NCI-H128 (cell line): ENCODE measurements at regions not wholly inside any gene's neighbourhood (a gene's known extent, or its start where the extent isn't known, plus 50 kb on each side); places are given as distances from the start of the nearest gene placed in this dataset.

ENCODE experiments used
- DNase-seq: peaks from one replicate; lab custom pipeline; 2025; ENCODE audit not compliant: unreplicated experiment; lab: John Stamatoyannopoulos, UW

DNA sequence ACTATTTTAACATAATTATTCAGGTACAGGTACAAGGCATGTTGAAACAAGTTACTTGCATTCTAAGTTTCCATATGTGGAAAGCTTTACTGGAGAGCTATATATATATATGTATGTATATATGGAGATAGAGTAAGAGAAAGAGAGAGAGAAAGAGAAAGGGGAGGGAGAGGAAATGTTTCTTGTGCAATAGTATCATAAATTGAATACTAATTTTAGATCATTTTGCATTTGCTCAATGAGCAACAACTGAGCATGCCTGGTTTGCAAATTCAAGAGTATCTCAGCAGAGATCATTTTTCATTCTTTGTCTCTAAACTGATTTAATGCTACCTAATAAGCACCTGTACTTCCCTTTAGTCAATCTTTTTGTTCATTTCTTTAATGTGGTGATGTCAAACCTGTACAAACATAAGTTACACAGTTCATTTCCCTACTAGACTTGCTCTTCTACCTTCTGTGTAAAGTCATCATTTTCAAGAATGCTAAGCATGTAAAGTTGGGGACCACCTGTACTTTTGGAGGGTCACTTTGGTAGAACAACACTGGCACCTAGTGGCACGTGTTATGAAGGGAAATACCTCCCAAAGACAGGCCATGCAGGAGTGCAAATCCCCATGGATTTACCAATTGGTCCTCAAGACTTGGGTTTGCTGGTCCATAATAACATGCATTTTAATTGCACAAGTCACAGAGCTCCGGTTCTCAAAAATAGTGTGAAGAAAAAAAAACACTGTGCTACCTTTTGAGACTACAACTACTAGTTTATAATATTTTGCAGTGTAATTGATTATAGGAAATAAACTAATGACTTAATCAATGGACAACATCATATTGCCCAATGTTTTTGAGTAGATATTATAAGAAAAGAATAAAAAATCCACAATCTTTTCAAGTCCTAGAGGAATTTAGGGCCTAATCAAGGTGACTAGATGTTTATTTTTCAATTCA is 431.2 kb upstream of the IGFBP3 start:
- DNase-seq = no peak

DNA sequence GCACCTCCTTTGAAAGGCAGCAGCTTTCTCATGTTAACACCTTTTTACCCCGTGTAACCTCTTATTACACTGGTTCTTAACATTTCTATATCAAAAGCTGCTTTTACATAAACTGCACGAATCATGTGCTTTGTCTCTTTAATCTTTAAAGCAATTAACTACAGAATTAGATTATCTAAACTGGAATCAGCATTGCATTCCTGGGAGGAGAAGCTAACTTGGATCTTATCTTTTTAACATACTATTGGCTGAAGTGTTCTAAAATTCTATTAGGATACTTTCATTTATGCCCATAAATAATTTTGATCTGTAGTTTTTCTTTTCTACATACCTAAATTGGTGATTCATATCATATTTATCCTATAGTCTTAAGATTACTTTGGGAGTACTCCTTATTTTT is 428.4 kb upstream of the IGFBP3 start:
- DNase-seq = no peak

DNA sequence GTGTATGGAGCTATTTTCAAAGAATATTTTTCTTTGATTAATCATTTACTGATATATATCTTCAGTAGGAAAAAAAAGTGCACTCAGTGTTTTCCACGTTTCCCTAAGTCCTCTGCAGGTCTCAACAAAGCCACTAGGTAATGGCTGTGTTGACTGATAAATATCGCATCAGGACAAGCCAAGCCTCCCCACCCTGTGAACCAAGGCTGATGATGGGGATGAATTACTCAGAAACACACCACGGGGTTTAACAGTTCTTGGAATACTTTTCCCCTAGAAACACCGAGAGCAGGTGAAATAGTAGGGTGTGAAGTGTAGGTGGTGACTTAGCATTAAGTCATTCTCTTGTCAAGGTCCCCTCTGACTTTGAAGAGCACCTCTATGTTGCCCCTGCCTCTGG is 423.5 kb upstream of the IGFBP3 start:
- DNase-seq = no peak

DNA sequence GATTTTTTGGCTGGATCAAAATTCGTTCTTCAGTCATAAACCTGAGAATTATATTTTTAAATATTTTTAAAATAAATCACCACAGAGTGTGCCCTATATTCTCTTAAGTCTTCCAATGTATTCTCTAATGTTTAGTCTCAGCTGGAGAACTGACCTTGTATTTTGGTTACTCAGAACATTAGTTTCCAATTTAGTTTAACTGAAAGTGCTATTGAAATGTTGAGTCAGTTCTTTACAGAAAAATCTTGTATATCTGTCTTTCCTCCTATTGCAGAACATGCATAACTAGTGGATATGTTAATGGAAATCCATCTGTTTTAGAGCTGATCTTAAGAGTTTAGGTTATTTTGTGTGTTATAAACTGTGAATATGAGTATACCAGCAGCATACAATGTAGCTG is 422.7 kb upstream of the IGFBP3 start:
- DNase-seq = no peak

DNA sequence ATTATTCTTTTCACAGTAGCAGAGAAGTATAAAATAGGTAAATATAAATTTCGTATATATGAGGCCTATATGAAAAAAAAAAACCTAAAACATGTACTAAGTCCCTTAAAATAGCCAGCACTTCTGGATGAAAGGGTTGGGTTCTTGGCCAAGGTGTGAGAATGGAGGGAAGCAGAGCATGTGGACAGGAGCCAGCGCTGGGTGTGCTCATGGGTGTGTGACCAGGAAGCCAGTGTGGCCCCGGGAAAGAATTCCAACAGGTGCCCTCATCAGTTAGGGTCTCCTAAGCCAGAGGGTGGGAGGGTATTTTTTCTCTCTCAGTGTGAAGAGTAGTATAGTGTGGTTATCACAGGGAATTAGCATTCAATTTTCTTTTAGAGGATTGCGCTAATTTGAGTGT is 401.9 kb upstream of the IGFBP3 start:
- no peak for DNase-seq

DNA sequence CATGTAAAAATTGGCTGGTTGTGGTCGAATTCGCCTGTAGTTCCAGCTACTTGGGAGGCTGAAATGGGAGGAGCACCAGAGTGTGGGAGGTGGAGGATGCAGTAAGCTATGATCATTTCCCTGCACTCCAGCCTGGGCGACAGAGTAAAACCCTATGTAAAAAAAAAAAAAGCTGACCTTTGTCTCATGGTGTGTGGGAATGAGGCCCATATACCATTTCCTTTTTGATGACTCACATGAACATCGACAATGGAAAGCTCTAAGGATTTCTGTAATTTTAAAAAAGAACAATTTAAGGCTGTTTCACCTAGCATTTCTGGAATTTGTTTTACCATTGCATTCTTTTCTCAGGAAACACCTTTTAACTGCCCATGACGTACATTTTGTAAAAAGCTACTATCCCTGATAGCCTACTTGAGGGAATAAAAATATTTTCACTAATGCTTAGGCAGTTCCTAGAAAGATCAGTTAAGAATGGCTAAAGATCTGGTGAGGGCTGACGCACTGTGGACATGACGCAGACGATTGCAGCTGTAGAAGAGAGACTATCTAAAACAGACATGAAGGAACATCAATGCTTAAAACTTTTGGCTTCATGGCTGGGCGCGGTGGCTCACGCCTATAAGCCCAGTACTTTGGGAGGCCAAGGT is 400.6 kb upstream of the IGFBP3 start:
- no peak for DNase-seq

DNA sequence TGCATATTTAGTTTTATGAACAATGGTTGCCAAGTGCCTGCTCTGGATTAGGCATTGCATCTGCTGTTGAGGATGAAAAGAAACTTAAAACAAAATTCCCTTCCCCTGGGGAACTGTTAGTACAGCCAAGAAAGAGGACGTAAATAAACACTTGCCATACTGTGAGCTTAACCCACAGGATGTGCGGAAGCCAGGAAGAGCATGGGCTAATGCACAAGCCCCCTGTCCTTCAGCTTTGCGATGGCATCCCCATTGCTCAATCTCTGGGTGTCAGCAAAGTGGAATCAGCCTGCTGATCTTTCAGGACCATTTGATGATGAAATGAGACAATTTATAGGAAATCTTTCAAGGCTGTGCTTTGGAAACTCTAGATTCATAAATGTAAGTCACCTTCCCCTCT is 399.9 kb upstream of the IGFBP3 start:
- no peak for DNase-seq

DNA sequence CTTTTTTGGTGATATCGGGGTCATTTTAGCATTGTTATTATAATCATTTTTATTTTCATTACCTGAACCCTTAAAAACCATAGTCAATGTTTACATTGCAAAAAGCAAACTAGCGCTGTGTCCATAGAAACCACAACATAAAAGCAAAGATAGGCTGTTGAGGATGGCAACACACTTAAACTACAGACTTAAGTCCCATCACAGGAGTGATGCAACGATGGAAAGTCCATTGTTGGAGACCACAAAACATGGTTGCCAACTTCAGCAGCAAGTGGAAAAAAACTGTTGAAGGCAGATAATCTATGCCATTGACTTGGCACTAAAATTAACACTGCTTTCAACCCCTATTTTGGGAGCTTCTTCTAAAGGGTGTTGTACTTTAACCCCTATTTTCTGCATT is 398.8 kb upstream of the IGFBP3 start:
- no peak for DNase-seq

DNA sequence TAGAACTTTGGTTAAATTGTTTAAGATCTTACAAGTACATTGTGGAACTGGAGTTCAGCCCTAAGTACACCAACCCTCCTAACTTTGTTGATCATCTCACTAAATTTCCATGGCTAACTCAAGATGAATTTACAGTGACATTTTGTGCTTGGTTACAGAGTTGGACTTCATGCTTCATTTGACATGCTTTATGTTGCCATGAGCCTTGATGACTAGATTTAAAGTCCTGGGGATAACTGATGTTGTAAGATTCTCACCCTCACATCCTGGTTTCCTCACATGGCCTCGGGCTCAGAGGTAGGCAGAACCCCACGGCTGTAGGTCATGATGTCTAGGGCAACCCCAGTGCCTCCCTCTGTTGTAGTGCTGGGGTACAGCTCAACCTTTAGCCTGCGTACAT is 397.2 kb upstream of the IGFBP3 start:
- DNase-seq = no peak

DNA sequence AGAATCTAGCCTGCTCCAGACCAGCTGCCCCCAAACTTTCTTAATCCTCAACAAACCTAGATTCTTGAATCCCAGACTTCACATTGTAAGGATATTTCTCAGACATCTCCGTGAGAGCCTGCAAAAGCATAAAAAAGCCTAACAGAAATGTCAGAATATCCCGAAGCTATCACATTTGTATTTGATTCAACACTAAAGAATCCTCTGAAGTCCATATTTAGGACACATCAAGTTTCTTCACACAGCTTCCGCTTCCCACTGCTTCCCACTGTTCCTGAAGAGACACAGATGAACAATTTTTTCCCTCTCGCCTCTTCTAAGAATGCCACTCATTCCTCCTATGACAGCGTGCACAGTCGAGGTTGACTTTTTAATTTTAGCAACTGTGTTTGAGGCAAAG is 396.2 kb upstream of the IGFBP3 start:
- no peak for DNase-seq

DNA sequence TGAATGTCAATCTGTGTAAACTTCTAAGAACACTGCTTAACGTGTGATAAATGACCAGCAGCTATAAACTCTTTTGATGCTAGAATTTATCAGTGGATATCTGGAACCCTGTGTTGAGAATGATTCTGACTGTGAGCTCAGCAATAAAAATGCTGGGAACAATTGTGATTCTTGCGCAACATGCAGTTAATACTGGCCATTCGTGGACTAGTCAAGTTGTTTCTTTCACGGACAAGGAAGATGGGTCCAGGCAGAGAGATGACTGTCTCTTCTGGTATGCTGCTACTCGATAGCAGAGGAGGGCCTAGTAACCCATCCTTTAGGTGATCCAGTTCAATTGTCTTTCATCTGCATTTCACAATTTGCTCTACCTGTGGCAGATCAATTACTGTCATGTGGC is 394.8 kb upstream of the IGFBP3 start:
- DNase-seq = no peak

DNA sequence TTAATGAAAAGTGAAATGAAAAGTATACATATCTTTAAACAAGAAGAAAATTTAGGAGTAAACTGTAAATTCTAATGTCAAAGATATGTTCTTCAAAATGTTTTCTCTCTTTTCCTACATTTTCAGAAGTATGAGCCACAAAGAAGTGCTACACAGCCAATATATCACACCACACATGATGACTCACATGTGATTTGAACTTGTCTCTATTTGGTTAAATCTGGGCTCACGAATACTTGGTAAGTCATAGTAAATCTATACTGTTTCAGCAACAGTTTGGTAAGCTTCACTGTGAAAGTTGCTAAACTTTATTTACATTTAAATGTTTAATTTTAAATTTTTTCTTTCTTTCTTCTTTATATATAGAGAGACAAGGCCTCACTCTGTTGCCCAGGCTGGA is 380.6 kb upstream of the IGFBP3 start:
- no peak for DNase-seq

DNA sequence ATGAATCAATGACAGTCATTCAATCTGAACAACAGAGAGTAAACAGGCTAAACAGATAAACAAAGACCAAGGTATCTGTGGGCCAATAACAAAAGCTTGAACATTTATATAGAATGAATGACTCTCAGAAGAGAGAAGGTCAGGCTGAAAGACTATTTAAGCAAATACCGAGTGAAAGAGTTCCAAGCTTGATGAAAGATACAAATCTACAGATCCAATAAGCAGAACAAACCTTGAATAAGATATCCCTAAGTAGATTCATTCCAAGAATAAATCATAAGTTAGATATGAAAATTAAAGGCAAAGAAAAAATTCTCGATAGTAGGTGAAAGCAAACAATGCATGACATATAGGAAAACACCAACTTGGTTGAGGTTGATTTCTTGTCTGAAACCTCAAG is 376.4 kb upstream of the IGFBP3 start:
- no peak for DNase-seq

DNA sequence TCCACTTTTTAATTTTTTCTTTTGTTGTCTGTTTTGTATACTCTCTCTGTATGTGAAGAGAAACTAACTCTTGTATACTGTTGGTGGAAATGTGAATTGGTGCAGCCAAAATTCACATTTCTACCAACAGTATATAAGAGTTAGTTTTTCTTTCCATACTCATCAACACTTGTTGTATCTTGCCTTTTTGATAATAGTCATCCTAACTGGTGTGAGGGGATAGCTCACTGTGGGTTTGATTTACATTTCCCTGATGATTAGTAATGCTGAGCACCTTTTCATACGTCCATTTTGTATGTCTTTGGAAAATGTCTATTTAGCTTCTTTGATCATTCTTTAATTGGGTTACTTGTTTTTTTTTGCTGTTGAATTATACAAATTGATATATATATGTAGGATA is 375.5 kb upstream of the IGFBP3 start:
- DNase-seq = no peak

DNA sequence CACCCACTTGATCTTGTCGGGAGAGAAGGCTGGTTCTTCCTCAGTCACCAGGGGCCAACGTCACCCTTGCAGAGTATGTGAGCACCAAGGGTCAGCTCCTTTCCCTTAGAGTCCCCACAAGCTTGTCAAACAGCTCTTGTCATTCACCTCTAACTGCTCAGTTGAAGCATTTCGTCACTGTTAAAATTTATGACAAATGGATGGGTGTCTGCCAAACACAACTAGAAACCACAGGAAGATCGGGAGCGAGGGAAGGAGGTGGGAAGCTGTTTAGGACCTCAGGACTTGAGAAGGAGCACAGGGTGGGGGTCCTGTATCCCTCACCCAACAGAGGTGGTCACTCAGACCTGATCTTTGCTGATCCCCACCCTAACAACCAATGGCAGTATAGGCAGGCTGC is 373.3 kb upstream of the IGFBP3 start:
- no peak for DNase-seq

DNA sequence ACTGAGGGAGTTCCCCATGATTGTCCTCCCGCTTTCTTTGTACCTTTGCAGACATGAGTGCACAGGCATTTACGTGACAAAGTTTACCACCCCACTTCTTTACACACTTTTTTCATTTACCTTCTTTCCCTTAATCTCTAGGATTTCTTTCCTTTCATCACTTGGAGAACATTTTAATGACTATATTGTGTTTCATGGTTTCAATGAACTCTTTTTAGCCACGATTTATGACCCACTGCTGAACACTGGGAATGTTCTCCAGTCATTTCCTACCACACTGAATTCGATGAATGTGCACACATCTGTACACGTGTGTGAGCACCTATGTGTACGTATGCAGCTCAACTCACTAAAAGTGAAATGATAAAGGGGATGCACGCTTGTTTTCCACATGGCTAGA is 371.7 kb upstream of the IGFBP3 start:
- DNase-seq = no peak

DNA sequence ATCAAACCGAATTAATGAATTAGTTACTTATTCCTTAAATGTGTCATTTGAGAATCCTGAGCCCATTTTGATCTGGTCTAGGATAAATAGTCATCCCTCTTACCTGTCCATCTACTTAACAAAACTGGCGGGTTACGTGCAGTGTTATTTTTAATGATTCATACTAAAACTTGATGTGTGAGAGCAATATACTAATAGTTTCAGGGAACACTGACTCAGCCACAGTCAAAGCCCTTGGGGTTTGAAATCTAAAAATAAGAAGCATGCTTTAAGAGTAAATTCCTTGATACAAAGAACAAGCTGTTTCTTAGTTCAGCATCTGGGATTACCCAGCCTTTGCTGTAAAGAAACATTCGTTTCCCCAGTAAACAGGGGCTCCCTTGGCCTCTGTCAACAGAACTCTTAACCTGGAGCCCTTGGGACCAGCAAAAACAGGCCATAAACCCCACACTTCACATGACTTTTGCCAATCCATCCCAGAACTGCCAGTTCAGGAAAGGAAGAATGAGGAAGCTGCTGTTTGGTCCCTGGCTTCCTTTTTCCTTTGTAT is 370.6 kb upstream of the IGFBP3 start:
- DNase-seq = no peak

DNA sequence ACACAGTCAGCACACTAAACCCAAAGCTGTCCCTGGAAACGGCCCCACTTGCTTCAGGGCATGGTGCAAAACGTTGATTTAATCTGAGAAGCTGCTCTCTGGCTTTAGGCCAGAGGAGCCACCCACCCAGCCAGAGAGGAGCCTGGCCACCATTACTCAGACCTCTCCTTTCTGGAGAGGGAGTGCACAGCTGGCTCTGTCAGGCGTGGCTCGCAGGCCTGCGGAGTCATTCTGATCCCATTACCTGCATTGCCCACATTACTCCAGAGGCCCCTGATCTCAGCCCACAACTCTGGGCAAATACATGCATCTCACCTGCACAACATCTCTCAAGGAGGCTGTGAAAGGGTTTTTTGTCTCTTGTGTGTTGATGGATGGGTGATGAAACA is 370.0 kb upstream of the IGFBP3 start:
- DNase-seq = no peak

DNA sequence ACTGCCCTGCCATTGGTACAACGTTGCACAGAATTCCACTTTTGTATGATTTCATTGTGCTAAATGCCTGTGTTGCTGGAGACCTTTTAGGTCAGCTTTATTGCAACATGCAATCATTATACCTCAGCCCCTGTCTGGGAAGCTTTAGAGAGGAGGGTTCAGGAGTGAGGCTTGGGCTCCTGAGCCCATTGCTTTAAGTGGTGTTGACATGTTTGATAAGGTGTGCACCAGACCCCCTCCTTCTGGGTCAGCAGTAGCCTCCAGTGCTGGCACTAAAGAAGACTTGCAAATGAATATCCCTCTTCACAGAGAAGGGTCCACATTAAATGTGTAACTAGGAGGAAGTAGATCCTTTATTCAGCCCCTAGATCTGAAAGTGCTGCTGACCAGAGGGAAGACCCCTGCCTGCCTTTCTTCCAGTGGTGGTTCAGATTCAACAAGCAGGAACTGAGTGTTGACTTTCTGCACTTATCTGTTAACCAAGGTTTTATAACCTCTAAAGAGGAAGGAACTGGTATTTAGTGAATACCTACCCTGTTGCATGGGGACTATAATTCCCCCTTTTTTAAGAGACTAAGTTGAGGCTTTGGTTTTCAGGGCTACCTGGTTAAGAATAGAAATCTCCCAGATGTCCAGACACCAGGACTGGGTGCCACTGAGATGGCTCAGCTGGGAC is 369.4 kb upstream of the IGFBP3 start:
- no peak for DNase-seq

DNA sequence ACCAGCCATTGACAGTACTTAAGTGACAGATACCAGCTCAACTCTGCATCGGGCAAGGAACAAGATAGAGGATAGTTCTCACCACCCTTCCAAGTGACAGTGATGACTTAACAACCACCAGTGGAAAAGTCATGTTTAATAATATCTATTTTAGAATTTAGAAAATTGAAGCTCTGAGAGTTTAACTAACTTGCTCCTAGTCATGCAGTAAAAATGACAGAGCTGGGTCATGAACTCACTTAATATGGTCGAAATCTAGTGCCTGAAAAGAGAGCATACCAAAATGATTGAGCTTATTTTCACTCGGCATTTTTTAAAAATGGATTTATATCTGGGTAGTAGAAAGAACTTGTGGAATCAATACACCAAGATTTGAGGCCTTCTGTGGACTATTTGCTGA is 367.8 kb upstream of the IGFBP3 start:
- no peak for DNase-seq

DNA sequence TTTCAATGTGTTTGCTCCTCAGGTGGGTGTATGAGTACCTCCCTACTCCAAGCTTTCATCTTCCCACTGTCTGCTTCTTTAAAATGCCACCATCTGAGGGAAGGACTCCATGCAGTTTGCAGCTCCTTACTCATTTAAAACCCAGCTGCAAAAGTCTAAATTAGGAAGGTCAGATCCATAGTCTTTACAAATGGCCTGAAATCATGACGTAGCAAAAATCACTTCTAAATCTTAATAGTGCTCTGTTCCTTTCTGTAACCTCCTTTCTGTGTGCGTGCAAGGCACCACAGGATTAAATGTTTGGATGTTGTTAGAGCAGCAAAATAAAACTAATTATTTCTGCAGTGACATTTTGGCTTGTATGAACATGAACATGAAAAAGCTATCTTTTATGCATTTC is 366.9 kb upstream of the IGFBP3 start:
- DNase-seq = no peak

DNA sequence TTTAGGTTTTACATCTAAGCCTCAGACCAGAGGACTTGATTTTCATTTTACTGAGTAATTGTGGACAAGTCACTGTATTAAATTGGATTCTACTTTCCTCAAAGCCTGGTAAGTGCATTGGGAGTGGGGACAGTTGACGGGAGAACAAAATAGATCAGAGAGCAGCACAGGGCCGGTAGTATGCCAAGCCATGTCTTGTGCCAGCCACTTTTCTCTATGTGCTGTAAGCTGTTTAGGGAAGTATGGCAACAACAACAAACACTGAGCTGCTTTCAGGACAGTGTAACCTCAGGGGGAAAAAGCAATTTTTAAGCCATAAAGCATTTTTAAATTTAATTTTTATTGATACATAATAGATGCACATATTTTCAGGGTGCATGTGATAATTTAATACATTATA is 365.9 kb upstream of the IGFBP3 start:
- no peak for DNase-seq
